H1 (cell line): ENCODE measurements at regions not wholly inside any gene's neighbourhood (a gene's known extent, or its start where the extent isn't known, plus 50 kb on each side); places are given as distances from the start of the nearest gene placed in this dataset.

Experiments
- CHD1 ChIP-seq: IDR thresholded peaks from 2 replicates; pipeline ENCODE4 v1.6.1; 2012; ENCODE audit warnings: low read depth, low read length, improper control_type of control experiment
- CHD2 ChIP-seq: IDR thresholded peaks from 2 replicates; pipeline ENCODE4 v1.6.1; 2012; ENCODE audit warnings: low read length, improper control_type of control experiment
- CTBP2 ChIP-seq: IDR thresholded peaks from 2 replicates; pipeline ENCODE4 v1.7.0; 2011; ENCODE audit warnings: borderline replicate concordance, mild to moderate bottlenecking, moderate library complexity, mixed read lengths, low read length; ENCODE audit not compliant: insufficient read depth, insufficient read length
- CTCF ChIP-seq, 3 experiments: IDR thresholded peaks; 1 replicate in 2 of 3; 2 replicates in 1 of 3; pipeline versions ENCODE4 v1.5.1 to v1.6.1; 2011; ENCODE audit warnings: low read length in 3 of 3, mild to moderate bottlenecking in 3 of 3, inconsistent platforms in 2 of 3, low read depth in 1 of 3, moderate library complexity in 1 of 3; ENCODE audit not compliant: insufficient read depth in 1 of 3; ENCODE audit errors: control extremely low read depth in 1 of 3
- MAFK ChIP-seq: IDR thresholded peaks from 2 replicates; pipeline ENCODE4 v1.6.1; 2012; ENCODE audit warnings: low read depth, mild to moderate bottlenecking, improper control_type of control experiment, low read length
- POLR2A ChIP-seq, 2 experiments: IDR thresholded peaks; 1 replicate in 1 of 2; 2 replicates in 1 of 2; pipeline ENCODE4 v1.6.1; 2011; ENCODE audit warnings: low read depth in 2 of 2, low read length in 2 of 2, mild to moderate bottlenecking in 2 of 2; ENCODE audit errors: control extremely low read depth in 1 of 2
- RNF2 ChIP-seq: fragments of 200-900, 300-1000 bp; sonication (generic); IDR thresholded peaks from 2 replicates; pipeline ENCODE4 v1.7.1; 2016; ENCODE audit warnings: borderline replicate concordance, low read depth, mild to moderate bottlenecking, antibody characterized with exemption, low read length; ENCODE audit not compliant: poor library complexity, severe bottlenecking; ENCODE audit errors: missing control alignments
- TCF12 ChIP-seq: IDR thresholded peaks from 2 replicates; pipeline ENCODE4 v1.6.1; 2011; ENCODE audit warnings: low read depth, mild to moderate bottlenecking, low read length
- TF ChIP-seq, protein P1 (sequence below): IDR thresholded peaks from 2 replicates; pipeline ENCODE4 v1.6.1; 2012; ENCODE audit warnings: low read length, inconsistent platforms

GRCh38 chr16:13697013-13697412 is 222.9 kb upstream of the ERCC4 start:
- TF ChIP-seq, protein P1, sequence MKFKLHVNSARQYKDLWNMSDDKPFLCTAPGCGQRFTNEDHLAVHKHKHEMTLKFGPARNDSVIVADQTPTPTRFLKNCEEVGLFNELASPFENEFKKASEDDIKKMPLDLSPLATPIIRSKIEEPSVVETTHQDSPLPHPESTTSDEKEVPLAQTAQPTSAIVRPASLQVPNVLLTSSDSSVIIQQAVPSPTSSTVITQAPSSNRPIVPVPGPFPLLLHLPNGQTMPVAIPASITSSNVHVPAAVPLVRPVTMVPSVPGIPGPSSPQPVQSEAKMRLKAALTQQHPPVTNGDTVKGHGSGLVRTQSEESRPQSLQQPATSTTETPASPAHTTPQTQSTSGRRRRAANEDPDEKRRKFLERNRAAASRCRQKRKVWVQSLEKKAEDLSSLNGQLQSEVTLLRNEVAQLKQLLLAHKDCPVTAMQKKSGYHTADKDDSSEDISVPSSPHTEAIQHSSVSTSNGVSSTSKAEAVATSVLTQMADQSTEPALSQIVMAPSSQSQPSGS: no peak
- TF ChIP-seq TCF12: no peak
- TF ChIP-seq CHD1: no peak
- no peak for TF ChIP-seq MAFK
- no peak for TF ChIP-seq CTCF (IDR thresholded peaks at IDR 0.05; ENCODE audit: control extremely low read depth in 1 of 3, insufficient read depth in 1 of 3, low read depth in 1 of 3, low read length in 3 of 3)
- TF ChIP-seq CTBP2: no peak
- TF ChIP-seq POLR2A (IDR thresholded peaks at IDR 0.05; ENCODE audit: control extremely low read depth in 1 of 2, low read depth in 2 of 2, low read length in 2 of 2): no peak
- no peak for TF ChIP-seq CHD2
- no peak for TF ChIP-seq RNF2
